GM19467 (cell line): ENCODE measurements at regions not wholly inside any gene's neighbourhood (a gene's known extent, or its start where the extent isn't known, plus 50 kb on each side); places are given as distances from the start of the nearest gene placed in this dataset.
"Not testable (repeated sequence)": the region's sequence is repeated elsewhere in the genome, so short reads cannot be mapped to it uniquely, and the experiment has no call there.

Source experiments
- ATAC-seq: cut with Tn5 transposase; IDR thresholded peaks from one replicate; pipeline ENCODE4 v1.9.1; 2021; ENCODE audit warnings: mild to moderate bottlenecking, moderate library complexity; ENCODE audit not compliant: unreplicated experiment

DNA sequence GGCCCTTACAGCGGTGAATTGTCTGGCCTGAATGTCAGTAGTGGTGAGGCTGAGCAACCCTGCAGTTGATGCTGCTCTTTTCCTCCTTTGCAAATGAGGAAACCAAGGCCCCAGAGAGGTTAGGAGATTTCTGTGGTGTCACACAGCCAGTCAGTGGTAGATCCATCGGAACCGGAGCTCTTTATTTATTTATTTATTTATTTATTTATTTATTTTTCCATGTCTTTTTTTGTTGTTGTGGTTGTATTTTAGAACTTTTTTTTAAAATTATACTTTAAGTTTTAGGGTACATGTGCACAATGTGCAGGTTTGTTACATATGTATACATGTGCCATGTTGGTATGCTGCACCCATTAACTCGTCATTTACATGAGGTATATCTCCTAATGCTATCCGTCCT, 368.4 kb upstream of the CLINT1 start:
- not testable (repeated sequence) for ATAC-seq

GRCh38 chr5:158226496-158226895, 367.6 kb upstream of the CLINT1 start:
- no peak for ATAC-seq

- ATAC-seq: no peak
Measured at GRCh38 chr5:158224253-158224652, 365.3 kb upstream of the CLINT1 start.

GRCh38 chr5:158223054-158223600, 364.2 kb upstream of the CLINT1 start:
- no peak for ATAC-seq

GRCh38 chr5:158212917-158213316, 354.0 kb upstream of the CLINT1 start:
- no peak for ATAC-seq

DNA sequence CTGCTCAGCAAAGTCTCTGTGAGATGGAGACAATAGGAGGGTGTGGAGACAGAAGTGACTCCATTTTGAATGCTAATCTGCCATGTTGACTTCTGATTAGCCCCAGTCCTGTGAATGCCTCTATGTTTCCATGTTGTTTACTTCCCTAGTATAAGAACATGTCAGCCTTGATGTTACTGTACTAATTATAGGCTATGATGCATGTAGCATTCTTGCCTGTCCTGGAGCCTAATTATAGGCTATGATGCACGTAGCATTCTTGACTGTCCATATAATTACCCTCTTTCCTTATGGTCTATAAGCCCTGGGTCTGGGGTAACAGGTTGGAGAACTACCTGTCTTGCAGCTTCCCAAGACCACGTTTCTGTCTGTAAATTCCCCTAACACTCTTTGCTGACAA, 353.3 kb upstream of the CLINT1 start:
- ATAC-seq: no peak

- ATAC-seq: no peak
Measured at GRCh38 chr5:158209219-158209908, 350.4 kb upstream of the CLINT1 start.

DNA sequence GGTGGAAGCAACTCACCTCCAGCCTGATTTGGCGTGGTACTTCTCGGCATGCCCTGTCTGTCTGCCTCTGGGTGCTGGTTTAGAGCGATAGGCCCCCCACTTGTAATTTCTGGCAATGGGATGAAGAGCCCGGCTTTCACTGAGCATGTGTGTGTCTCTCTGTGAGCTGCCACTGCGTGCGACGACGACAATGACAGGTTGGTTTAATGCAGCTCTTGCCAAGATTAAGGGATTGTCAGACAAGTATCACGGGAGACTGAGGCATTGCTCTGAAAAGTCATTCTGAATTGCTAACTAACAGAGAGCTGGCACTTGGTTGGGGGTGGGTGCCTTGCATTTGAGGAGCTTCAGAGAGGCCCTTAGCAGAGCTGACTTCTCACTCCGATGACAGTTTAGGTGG, 348.8 kb upstream of the CLINT1 start:
- ATAC-seq: no peak

GRCh38 chr5:158205992-158206391, 347.0 kb upstream of the CLINT1 start:
- ATAC-seq: no peak

DNA sequence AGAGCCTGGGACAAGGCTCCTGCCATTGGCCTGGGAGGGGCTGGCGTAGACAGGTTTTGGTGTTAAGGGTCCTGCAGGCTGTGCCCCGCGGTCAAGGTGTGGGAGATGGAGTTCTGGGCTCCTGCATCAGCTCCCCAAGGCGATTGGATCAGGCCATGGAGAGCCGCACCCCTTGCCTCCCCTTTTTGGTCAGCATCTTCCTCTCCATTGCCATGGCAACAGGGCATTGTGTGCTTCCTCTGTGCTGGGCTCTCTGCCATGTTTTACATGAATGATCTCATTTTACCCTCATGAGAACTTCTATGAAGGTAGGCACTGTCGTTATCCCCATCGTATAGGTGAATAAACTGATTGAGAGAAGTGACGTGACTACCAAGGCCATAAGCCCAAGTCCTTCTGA, 344.3 kb upstream of the CLINT1 start:
- no peak for ATAC-seq

DNA sequence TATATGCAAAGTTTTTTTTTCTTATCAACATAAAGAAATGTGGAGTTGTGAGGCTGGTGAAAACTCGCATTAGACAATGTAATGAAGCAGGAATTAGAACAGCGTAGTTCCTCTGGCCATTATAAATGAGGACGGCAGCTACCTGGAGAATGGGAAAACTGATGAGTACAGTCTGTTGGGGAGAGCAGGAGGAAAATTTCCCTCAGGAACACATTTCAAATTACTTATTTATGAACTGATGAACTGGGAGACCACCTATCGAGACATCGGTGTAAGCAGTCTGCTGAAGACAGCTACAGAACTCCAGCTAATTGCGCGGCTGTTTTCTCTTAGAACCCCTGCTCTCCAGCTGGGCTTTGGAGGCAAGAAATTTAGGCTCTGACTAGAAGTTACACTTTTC, 343.9 kb upstream of the CLINT1 start:
- ATAC-seq: no peak

DNA sequence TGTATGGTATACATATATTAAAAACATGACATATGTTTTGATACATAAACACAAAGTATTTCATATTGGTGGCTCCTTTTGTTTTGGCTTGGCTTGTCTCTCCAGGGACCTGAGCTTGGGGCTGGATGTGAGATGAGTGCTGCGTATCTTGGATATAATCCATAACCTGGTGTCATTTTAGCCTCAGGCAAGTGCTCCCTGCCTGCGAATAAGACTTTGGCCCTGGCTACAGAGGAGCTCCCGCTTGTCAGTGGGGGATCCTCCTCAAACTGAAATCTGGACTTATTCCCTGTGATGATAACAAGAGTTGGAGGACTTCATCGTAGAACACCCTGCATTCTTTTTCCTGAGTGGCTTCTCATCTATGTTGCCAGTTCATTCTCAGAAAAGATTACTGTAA, 341.7 kb upstream of the CLINT1 start:
- no peak for ATAC-seq

- peak; percentile 92 for ATAC-seq
Measured at GRCh38 chr5:158198636-158199035, 339.7 kb upstream of the CLINT1 start.

GRCh38 chr5:158195416-158196210, 336.7 kb upstream of the CLINT1 start:
- ATAC-seq: no peak

DNA sequence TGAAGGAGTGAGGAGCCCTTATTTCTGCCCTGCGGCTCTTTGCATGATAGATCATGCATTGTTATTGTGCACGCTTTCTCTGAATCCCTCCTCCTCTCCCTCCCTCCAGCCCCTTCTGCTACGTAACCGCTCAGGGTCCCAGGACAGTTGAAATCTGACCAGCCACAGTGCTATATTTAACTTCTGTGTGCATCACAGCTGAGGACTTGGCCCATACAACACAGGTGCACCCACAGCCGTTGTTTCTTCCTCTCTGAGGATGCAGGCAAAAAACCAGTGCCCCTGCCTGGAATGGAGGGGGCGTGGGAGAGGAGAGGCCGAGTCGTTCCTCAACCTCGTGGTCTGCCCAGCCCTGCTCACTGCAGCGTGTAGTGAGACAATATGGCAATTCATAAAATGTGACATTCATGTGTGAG, 335.6 kb upstream of the CLINT1 start:
- ATAC-seq: no peak

DNA sequence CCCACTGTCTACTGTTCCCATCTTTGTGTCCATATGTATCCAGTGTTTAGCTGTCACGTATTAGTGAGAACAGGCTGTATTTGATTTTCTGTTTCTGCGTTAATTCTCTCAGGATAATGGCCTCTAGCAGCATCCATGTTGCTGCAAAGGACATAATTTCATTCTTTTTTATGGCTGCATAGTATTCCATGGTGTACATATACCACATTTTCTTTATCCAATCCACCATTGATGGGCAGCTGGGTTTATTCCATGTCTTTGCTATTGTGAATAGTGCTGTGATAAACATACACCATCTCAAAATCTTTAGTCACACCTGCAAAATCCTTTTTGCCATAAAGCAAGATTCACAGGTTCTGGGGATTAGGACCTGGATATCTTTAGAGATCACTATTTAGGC, 334.4 kb upstream of the CLINT1 start:
- not testable (repeated sequence) for ATAC-seq

DNA sequence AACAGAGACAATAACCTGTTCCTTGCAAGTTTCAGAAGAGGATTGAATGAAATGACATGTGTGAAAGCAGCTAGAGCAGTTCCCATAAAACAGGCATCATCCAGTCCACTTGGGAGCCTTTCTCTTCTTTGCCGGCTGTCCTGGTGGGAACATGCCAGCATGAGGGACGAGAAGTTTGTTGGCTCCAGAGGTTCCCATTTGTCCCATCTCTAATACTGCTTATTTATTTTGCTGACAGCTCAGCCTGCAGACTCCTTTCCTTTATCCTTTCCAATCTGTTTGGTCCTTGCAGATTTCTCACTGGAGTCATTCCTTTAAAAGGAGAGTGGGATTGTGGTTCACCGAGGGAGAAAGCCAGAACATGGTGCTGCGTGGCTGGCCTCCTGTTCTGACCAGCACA, 321.5 kb upstream of the CLINT1 start:
- no peak for ATAC-seq

DNA sequence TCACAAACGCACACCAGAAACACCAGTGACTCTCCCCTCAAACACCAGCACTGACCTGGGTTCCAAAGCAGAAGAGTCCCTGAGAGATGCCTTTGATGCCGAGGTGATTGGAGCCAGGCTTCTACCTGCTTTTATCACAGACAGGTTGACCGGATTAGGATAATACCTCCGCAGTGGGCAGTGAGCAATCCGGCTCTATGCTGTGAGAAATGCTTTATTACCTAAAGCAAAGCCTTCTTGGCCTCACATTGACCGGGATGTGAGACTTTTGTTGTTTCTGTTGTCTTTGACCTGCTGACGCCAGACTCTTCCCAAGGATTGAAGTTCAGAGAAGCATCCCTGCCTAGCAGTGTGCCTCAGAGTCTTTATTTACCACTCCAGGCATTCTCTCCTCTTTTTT, 320.3 kb upstream of the CLINT1 start:
- ATAC-seq: no peak

- no peak for ATAC-seq
Measured at GRCh38 chr5:158178535-158178934, 319.6 kb upstream of the CLINT1 start.

DNA sequence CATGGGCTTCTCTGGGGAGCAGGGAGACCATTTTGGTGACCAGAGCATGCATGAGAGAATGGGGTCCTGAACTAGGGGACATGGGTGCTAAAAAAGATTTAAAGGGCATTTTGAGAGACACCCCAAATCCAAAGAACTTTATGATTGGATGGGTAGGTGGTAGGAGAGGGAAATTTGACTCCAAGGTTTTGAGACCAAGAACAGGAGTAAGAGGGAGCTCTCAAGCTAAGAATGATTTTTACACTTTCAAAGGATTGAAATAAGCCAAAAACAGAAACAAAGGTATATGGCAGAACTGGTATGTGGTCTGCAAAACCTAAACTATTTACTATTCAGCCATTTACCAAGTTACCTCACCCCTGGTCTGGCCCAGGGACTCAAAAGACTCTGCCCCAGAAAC, 318.2 kb upstream of the CLINT1 start:
- no peak for ATAC-seq

DNA sequence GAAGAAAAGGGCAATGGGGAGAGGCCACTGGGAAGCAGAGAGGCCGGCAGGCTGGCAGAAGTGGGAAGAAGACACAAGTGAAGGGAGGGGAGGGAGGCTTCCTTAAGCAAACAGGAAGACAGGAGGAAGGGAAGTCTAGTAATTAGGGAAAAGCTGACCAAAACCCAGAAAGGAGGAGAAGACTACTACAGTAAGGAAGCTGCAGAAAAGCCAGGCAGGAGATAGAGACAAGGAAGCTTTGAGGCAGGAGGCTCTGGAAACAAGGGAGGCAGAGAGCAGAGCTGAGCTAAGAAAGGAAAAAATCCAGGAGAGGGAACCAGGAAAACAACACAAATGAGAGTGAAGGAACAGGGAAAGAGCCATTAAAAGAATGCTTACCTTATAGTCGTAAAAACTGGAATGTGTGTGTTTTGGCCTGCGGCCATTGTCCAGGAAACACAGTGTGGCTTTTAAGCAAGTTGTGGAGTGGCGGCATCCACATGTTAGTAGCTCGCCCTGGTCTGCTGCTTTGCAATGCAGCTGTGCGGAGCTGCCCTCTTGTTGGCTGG, 317.1 kb upstream of the CLINT1 start:
- ATAC-seq: no peak
